ENCODE measurements at regions not wholly inside any gene's neighbourhood (a gene's known extent, or its start where the extent isn't known, plus 50 kb on each side); places are given as distances from the start of the nearest gene placed in this dataset.

DNA sequence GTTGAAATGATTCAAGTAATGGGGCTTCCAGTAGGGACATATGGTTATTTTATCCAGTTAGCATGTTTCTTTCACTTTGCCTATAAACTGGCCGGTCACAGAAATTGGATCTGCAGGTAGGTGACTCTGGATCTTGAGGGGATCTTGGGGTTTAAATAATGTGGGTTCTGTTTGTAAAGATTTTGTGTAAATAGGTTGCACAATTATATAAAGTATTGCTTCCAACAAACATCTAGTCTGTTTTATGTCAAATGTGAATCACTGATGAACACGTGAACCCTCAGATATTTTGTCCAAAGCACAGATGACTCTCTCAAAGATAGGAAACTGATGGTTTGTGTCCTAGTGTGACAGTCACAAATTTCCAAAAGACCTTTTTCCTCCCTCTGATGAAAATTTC lies 98.4 kb downstream of the ZIC5 start:
- no peaks in the 10 kb centered on the region for H3K79me1 ChIP-seq (ENCODE audit: insufficient read depth, low read depth, low read length, poor library complexity, severe bottlenecking)
- no peaks in the 10 kb centered on the region for H3K79me2 ChIP-seq (ENCODE audit: insufficient read depth, low read length)
- H3K4me1 ChIP-seq (ENCODE audit: insufficient read depth, low read length), result peaks cover 9% of the 10 kb centered on the region
- no CpG with 5 or more reads among the region's 2 CpGs for WGBS (ENCODE audit: extremely low coverage, insufficient read length, low lambda C conversion rate)
- H2BK5ac ChIP-seq (ENCODE audit: insufficient read length, low read length), result no peak overlapping the region
- no peak overlapping the region for H3K9ac ChIP-seq (ENCODE audit: extremely low read depth, insufficient read length, low read length)
- no peak overlapping the region for H4K91ac ChIP-seq (ENCODE audit: insufficient read length, low read depth, low read length)
- H3K9me3 Mint-ChIP-seq, result no peaks in the 10 kb centered on the region
- no peak overlapping the region for H2BK12ac ChIP-seq (ENCODE audit: insufficient read length, low read depth, low read length)
- no peak overlapping the region for H2AK5ac ChIP-seq (ENCODE audit: insufficient read length, low read length)
- H2BK120ac ChIP-seq (ENCODE audit: low read depth, low read length, poor library complexity, severe bottlenecking), result no peak overlapping the region
- H3K36me3 Mint-ChIP-seq (ENCODE audit: insufficient read depth in 1 of 3, low read depth in 3 of 3), result no peaks in the 10 kb centered on the region
- H4K20me1 ChIP-seq (ENCODE audit: control insufficient read depth, insufficient read depth, insufficient read length), result no peaks in the 10 kb centered on the region
- no peak overlapping the region for H2AFZ ChIP-seq (ENCODE audit: low read length)
- H3K4me3 Mint-ChIP-seq, result no peak overlapping the region
- no peak overlapping the region for H3K14ac ChIP-seq (ENCODE audit: insufficient read depth, low read length)
- H3K27me3 ChIP-seq (ENCODE audit: insufficient read depth, low read length), result no peaks in the 10 kb centered on the region
- H3K27ac ChIP-seq (ENCODE audit: insufficient read length, low read depth, low read length), result no peak overlapping the region
- no peak overlapping the region for H3K4ac ChIP-seq (ENCODE audit: low read depth, low read length)
- H2BK20ac ChIP-seq (ENCODE audit: low read depth, low read length, poor library complexity, severe bottlenecking), result no peak overlapping the region
- no peak overlapping the region for H3K4me2 ChIP-seq (ENCODE audit: insufficient read depth, insufficient read length, low read length)
- no peak overlapping the region for H3K18ac ChIP-seq (ENCODE audit: insufficient read length, low read depth, low read length)
- TF ChIP-seq, protein P1, sequence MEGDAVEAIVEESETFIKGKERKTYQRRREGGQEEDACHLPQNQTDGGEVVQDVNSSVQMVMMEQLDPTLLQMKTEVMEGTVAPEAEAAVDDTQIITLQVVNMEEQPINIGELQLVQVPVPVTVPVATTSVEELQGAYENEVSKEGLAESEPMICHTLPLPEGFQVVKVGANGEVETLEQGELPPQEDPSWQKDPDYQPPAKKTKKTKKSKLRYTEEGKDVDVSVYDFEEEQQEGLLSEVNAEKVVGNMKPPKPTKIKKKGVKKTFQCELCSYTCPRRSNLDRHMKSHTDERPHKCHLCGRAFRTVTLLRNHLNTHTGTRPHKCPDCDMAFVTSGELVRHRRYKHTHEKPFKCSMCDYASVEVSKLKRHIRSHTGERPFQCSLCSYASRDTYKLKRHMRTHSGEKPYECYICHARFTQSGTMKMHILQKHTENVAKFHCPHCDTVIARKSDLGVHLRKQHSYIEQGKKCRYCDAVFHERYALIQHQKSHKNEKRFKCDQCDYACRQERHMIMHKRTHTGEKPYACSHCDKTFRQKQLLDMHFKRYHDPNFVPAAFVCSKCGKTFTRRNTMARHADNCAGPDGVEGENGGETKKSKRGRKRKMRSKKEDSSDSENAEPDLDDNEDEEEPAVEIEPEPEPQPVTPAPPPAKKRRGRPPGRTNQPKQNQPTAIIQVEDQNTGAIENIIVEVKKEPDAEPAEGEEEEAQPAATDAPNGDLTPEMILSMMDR (conservative IDR thresholded peaks at IDR 0.05), result no peak
- no peaks in the 10 kb centered on the region for H3K9me3 ChIP-seq (ENCODE audit: control insufficient read depth, low read depth, low read length)
- H2BK15ac ChIP-seq (ENCODE audit: low read depth, low read length), result no peak overlapping the region
- no peak overlapping the region for H4K5ac ChIP-seq (ENCODE audit: insufficient read length, low read depth, low read length)
- no peaks in the 10 kb centered on the region for H3K27me3 Mint-ChIP-seq (ENCODE audit: low read depth)
- no peaks in the 10 kb centered on the region for H3K23me2 ChIP-seq (ENCODE audit: insufficient read length, low read depth, low read length, poor library complexity, severe bottlenecking)
- H3K27ac Mint-ChIP-seq, result no peak overlapping the region
- no peak for DNase-seq
- H3K4me1 Mint-ChIP-seq, result peaks cover 34 to 51% of the 10 kb centered on the region in 2 experiments
- no peak overlapping the region for H3K56ac ChIP-seq (ENCODE audit: insufficient read length, low read depth, low read length)
- no peak overlapping the region for H3K23ac ChIP-seq (ENCODE audit: insufficient read length, low read depth, low read length)
- no peak overlapping the region for H4K8ac ChIP-seq (replicated peaks; ENCODE audit: insufficient read length, low read depth, low read length)
- H3T11ph ChIP-seq (ENCODE audit: low read length), result no peak overlapping the region

Data from H9 (cell line).